ENCODE measurements at regions not wholly inside any gene's neighbourhood (a gene's known extent, or its start where the extent isn't known, plus 50 kb on each side); places are given as distances from the start of the nearest gene placed in this dataset.

DNA sequence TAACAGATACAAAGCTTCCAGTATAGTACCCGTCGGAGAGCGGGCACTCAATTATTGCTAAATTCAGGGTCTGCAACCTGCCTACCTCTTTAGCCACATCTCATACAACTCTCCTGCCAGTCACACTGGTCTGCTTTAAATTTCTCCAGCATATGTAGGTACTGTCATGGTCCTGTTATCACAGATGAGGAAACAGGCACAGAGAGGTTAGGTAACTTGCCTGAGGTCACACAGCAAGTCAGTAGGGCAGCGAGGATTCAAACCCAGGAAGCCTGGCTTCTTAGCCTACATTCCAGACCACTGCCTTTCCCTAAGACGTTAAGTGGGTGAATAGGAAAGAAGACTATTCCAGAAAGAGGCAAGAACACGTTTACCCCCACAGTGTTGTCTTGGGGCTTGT is 186.0 kb upstream of the NFIB start:
- TF ChIP-seq, protein P1, sequence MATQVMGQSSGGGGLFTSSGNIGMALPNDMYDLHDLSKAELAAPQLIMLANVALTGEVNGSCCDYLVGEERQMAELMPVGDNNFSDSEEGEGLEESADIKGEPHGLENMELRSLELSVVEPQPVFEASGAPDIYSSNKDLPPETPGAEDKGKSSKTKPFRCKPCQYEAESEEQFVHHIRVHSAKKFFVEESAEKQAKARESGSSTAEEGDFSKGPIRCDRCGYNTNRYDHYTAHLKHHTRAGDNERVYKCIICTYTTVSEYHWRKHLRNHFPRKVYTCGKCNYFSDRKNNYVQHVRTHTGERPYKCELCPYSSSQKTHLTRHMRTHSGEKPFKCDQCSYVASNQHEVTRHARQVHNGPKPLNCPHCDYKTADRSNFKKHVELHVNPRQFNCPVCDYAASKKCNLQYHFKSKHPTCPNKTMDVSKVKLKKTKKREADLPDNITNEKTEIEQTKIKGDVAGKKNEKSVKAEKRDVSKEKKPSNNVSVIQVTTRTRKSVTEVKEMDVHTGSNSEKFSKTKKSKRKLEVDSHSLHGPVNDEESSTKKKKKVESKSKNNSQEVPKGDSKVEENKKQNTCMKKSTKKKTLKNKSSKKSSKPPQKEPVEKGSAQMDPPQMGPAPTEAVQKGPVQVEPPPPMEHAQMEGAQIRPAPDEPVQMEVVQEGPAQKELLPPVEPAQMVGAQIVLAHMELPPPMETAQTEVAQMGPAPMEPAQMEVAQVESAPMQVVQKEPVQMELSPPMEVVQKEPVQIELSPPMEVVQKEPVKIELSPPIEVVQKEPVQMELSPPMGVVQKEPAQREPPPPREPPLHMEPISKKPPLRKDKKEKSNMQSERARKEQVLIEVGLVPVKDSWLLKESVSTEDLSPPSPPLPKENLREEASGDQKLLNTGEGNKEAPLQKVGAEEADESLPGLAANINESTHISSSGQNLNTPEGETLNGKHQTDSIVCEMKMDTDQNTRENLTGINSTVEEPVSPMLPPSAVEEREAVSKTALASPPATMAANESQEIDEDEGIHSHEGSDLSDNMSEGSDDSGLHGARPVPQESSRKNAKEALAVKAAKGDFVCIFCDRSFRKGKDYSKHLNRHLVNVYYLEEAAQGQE (IDR thresholded peaks at IDR 0.05; ENCODE audit: insufficient read depth in 1 of 2, low read depth in 2 of 2, low read length in 2 of 2) = no peak
- no peak for TF ChIP-seq SIN3A (IDR thresholded peaks at IDR 0.05; ENCODE audit: borderline replicate concordance, insufficient read depth, low read length)
- TF ChIP-seq POLR2AphosphoS5 (IDR thresholded peaks at IDR 0.05; ENCODE audit: low read depth, low read length) = no peak
- TF ChIP-seq TAF1 (IDR thresholded peaks at IDR 0.05; ENCODE audit: borderline replicate concordance, insufficient read depth, low read length) = no peak
- no peak for TF ChIP-seq FOXP2 (optimal IDR thresholded peaks at IDR 0.05; ENCODE audit: borderline replicate concordance, extremely low read depth, extremely low read length, insufficient read depth)

DNA sequence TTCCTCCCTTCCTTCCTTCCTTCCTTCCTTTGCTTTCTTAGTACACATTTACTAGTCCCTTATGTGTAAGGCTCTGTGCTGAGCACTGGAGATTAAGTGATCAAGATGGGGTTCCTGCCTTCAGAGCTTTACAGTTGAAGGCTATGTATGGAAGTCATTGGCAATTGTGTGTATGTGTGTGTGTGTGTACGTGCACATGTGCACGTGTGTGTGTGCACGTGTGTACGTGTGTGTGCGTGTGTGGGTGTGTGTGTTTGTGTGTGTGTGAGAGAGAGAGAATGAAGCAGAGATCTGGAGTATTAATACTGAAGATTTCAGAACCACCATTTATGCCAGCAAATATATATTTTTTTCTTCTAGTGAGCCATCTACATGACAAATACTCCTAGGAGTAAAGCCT is 184.9 kb upstream of the NFIB start:
- TF ChIP-seq SIN3A (IDR thresholded peaks at IDR 0.05; ENCODE audit: borderline replicate concordance, insufficient read depth, low read length) = no peak
- TF ChIP-seq, protein P1 (IDR thresholded peaks at IDR 0.05; ENCODE audit: insufficient read depth in 1 of 2, low read depth in 2 of 2, low read length in 2 of 2) = no peak
- no peak for TF ChIP-seq TAF1 (IDR thresholded peaks at IDR 0.05; ENCODE audit: borderline replicate concordance, insufficient read depth, low read length)
- TF ChIP-seq FOXP2 (optimal IDR thresholded peaks at IDR 0.05; ENCODE audit: borderline replicate concordance, extremely low read depth, extremely low read length, insufficient read depth) = no peak
- TF ChIP-seq POLR2AphosphoS5 (IDR thresholded peaks at IDR 0.05; ENCODE audit: low read depth, low read length) = no peak

DNA sequence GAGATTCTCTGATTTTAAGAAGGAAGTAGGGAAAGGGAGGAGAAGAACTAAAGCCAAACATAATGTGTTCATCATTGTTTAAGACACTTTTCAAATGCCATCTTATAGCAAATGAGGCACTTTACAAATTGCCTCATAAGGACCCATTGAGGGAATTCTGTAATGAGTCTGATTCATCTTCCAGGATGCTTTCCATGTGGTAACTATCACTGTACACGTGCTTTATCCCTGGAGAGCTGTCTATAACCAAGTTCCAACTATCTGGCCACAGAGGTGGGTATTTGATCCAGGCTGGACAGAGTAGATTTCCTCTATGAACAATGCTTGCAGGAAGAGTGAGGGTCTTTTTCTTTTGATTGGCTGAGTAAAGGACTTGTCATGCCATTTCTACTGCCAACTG is 183.5 kb upstream of the NFIB start:
- TF ChIP-seq TAF1 (IDR thresholded peaks at IDR 0.05; ENCODE audit: borderline replicate concordance, insufficient read depth, low read length) (no peak), FOXP2 (optimal IDR thresholded peaks at IDR 0.05; ENCODE audit: borderline replicate concordance, extremely low read depth, extremely low read length, insufficient read depth) (no peak), POLR2AphosphoS5 (IDR thresholded peaks at IDR 0.05; ENCODE audit: low read depth, low read length) (no peak), SIN3A (IDR thresholded peaks at IDR 0.05; ENCODE audit: borderline replicate concordance, insufficient read depth, low read length) (no peak)
- TF ChIP-seq, protein P1 (IDR thresholded peaks at IDR 0.05; ENCODE audit: insufficient read depth in 1 of 2, low read depth in 2 of 2, low read length in 2 of 2) = no peak

DNA sequence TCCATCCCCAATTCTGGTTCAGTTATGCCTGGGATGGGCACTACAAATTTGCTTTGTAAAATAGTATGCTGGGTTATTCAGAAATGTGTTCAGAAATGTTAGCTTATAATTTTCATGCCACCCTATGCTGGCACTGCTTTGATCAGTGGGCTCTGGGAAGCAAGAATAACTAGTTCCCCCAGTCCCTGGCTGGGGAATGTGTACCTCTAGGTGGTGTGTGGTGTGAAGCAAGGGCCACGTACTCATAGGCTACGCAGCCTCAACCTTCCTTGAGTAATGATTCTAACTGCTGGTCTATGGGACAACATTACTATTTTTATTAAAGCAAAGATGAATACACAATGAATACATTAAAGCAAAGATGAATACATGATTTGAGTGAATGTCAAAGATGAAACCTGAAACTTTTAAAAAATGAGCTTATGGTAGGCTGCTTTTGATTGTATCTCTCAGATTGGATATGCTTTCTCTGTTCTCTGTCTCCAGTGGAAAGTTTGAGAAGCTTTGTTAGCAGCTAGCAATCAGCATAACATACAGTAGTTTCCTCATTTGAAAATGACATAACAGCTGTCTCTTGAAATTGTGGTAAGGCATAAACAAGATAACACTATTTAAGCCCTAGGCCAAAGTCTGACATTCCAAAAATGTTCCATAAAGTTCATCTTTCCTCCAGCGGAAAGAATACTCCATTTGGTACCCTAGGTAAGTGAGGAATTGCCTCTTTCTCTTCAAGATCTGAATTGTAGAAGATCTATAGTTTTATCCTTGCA is 174.7 kb upstream of the NFIB start:
- TF ChIP-seq, protein P1 (IDR thresholded peaks at IDR 0.05; ENCODE audit: insufficient read depth in 1 of 2, low read depth in 2 of 2, low read length in 2 of 2) = no peak
- TF ChIP-seq TAF1 (IDR thresholded peaks at IDR 0.05; ENCODE audit: borderline replicate concordance, insufficient read depth, low read length) = no peak
- no peak for TF ChIP-seq FOXP2 (optimal IDR thresholded peaks at IDR 0.05; ENCODE audit: borderline replicate concordance, extremely low read depth, extremely low read length, insufficient read depth)
- TF ChIP-seq POLR2AphosphoS5 (IDR thresholded peaks at IDR 0.05; ENCODE audit: low read depth, low read length) = no peak
- no peak for TF ChIP-seq SIN3A (IDR thresholded peaks at IDR 0.05; ENCODE audit: borderline replicate concordance, insufficient read depth, low read length)
